ENCODE measurements at regions not wholly inside any gene's neighbourhood (a gene's known extent, or its start where the extent isn't known, plus 50 kb on each side); places are given as distances from the start of the nearest gene placed in this dataset.

GRCh38 chr14:65303190-65303898 lies 109.2 kb upstream of the FUT8 start:
- no peak for TF ChIP-seq CTCF (conservative IDR thresholded peaks at IDR 0.05; ENCODE audit: low read depth, low read length)
- TF ChIP-seq BHLHE40 (IDR thresholded peaks at IDR 0.05; ENCODE audit: low read depth, low read length) = no peak
- no peak for TF ChIP-seq POLR2A (IDR thresholded peaks at IDR 0.05; ENCODE audit: low read depth, low read length)
- no peak for TF ChIP-seq SMC3 (IDR thresholded peaks at IDR 0.05; ENCODE audit: low read depth, low read length)
- TF ChIP-seq CEBPB (IDR thresholded peaks at IDR 0.05; ENCODE audit: low read depth, low read length) = no peak
- TF ChIP-seq CHD1 (IDR thresholded peaks at IDR 0.05; ENCODE audit: low read depth, low read length) = no peak
- no peak for TF ChIP-seq RAD21 (IDR thresholded peaks at IDR 0.05; ENCODE audit: low read length)
- no peak for TF ChIP-seq RCOR1 (IDR thresholded peaks at IDR 0.05; ENCODE audit: insufficient replicate concordance, low read length)
- TF ChIP-seq MXI1 (IDR thresholded peaks at IDR 0.05; ENCODE audit: borderline replicate concordance, low read depth, low read length) = no peak

Measured in IMR-90 (cell line).